HCT116 (cell line): ENCODE measurements at regions not wholly inside any gene's neighbourhood (a gene's known extent, or its start where the extent isn't known, plus 50 kb on each side); places are given as distances from the start of the nearest gene placed in this dataset.

Source experiments
- ATAC-seq: fragments of 200-7000 bp; cut with Tn5 transposase; 2 replicates; pipeline ENCODE4 v1.9.1; 2020; ENCODE audit warnings: mild to moderate bottlenecking, moderate library complexity
- BruUV-seq: library from RNA; stranded (reverse); fragments of 400-500 nt; replicated peaks from 2 replicates; lab custom pipeline; 2021; lab: Mats Ljungman, UMichigan
- CTCF ChIA-PET: fragments of 300-600 bp; sonication (Branson Sonifier 250); formaldehyde crosslinking; loops from one replicate; lab custom pipeline; 2021; ENCODE audit warnings: antibody characterized with exemption; lab: Charles Lee
- POLR2A ChIA-PET: fragments of 300-600, 350-600 bp; sonication (Branson Sonifier 250); formaldehyde crosslinking; loops from one replicate; lab custom pipeline; 2021; ENCODE audit warnings: antibody characterized with exemption; lab: Charles Lee
- RAD21 ChIA-PET, 2 experiments: fragments of 300-600 bp; sonication (Branson Sonifier 250); formaldehyde crosslinking; loops; one replicate each; lab custom pipeline; 2023; ENCODE audit warnings: low total read pairs in 2 of 2; ENCODE audit not compliant: uncharacterized antibody in 2 of 2, unreplicated experiment in 2 of 2, low non-redundant PET in 1 of 2; lab: Charles Lee
- DNase-seq: peaks from one replicate; pipeline ENCODE4 v3.0.0-alpha.2; 2010; ENCODE audit warnings: low read depth, low spot score
- H2AFZ ChIP-seq: fragments of 200-600 bp; shearing (Covaris generic), sonication (generic); 2 replicates; pipeline ENCODE4 v1.6.1; 2017; ENCODE audit warnings: low read depth, mixed run types, mixed read lengths, antibody characterized with exemption, low read length; ENCODE audit not compliant: poor library complexity, severe bottlenecking
- H3K27ac ChIP-seq: 2 replicates; pipeline ENCODE4 v1.5.1; 2012; ENCODE audit warnings: low read depth, low read length
- H3K27me3 ChIP-seq: fragments of 200-600 bp; sonication (generic); 2 replicates; pipeline ENCODE4 v1.6.1; 2016; ENCODE audit warnings: mixed run types, low read length, mixed read lengths; ENCODE audit not compliant: insufficient read depth
- H3K36me3 ChIP-seq, 2 experiments: fragments of 200-500 bp in 1 of 2; fragments of 200-600 bp in 1 of 2; sonication (Bioruptor generic) in 1 of 2; sonication (generic) in 1 of 2; 2 replicates each; pipeline versions ENCODE4 v1.5.1 to v1.6.1; 2014 to 2016; ENCODE audit warnings: low read length in 2 of 2, inconsistent platforms in 1 of 2, mixed read lengths in 1 of 2, mixed run types in 1 of 2; ENCODE audit not compliant: insufficient read depth in 2 of 2, control insufficient read depth in 1 of 2
- H3K4me1 ChIP-seq, 2 experiments: fragments of 200-600 bp in 1 of 2; sonication (generic) in 1 of 2; 2 replicates each; pipeline versions ENCODE4 v1.5.1 to v1.6.1; 2012 to 2017; ENCODE audit warnings: low read length in 2 of 2, inconsistent platforms in 1 of 2, mild to moderate bottlenecking in 1 of 2, mixed read lengths in 1 of 2, mixed run types in 1 of 2, moderate library complexity in 1 of 2; ENCODE audit not compliant: insufficient read depth in 2 of 2, control insufficient read depth in 1 of 2
- H3K4me2 ChIP-seq: fragments of 200-600 bp; sonication (generic); 2 replicates; pipeline ENCODE4 v1.6.1; 2017; ENCODE audit warnings: mixed run types, low read length, mixed read lengths
- H3K4me3 ChIP-seq, 2 experiments: fragments of 200-600 bp in 1 of 2; sonication (generic) in 1 of 2; replicated peaks in 1 of 2; 2 replicates each; pipeline ENCODE4 v1.5.1; 2011 to 2016; ENCODE audit warnings: low read length in 2 of 2, control low read depth in 1 of 2, low read depth in 1 of 2, mild to moderate bottlenecking in 1 of 2, mixed read lengths in 1 of 2, mixed run types in 1 of 2
- H3K79me2 ChIP-seq: fragments of 200-600 bp; sonication (generic); 2 replicates; pipeline ENCODE4 v1.6.1; 2017; ENCODE audit warnings: mild to moderate bottlenecking, mixed run types, low read length, moderate library complexity, mixed read lengths; ENCODE audit not compliant: insufficient read depth
- H3K9ac ChIP-seq: fragments of 200-600 bp; sonication (generic); 2 replicates; pipeline ENCODE4 v1.6.1; 2016; ENCODE audit warnings: low read length, mixed read lengths
- H3K9me2 ChIP-seq: fragments of 200-600 bp; sonication (generic), shearing (Covaris generic); 2 replicates; pipeline ENCODE4 v1.6.1; 2017; ENCODE audit warnings: mixed run types, mild to moderate bottlenecking, moderate library complexity; ENCODE audit not compliant: insufficient read depth
- H3K9me3 ChIP-seq, 2 experiments: fragments of 200-500 bp in 1 of 2; fragments of 200-600 bp in 1 of 2; sonication (Bioruptor generic) in 1 of 2; sonication (generic) in 1 of 2; 2 replicates each; pipeline ENCODE4 v1.6.1; 2014 to 2017; ENCODE audit warnings: low read length in 2 of 2, mixed read lengths in 2 of 2, inconsistent platforms in 1 of 2, low read depth in 1 of 2, mild to moderate bottlenecking in 1 of 2, mixed run types in 1 of 2, moderate library complexity in 1 of 2; ENCODE audit not compliant: control insufficient read depth in 1 of 2, insufficient read depth in 1 of 2
- H4K20me1 ChIP-seq: fragments of 200-600 bp; sonication (generic), shearing (Covaris generic); 2 replicates; pipeline ENCODE4 v1.6.1; 2017; ENCODE audit warnings: mixed run types, mild to moderate bottlenecking, moderate library complexity; ENCODE audit not compliant: insufficient read depth
- CBX3 ChIP-seq: IDR thresholded peaks from 2 replicates; pipeline ENCODE4 v1.6.1; 2012; ENCODE audit warnings: low read depth
- CEBPB ChIP-seq: IDR thresholded peaks from 2 replicates; pipeline ENCODE4 v1.6.1; 2012; ENCODE audit warnings: low read depth
- EGR1 ChIP-seq: IDR thresholded peaks from 2 replicates; pipeline ENCODE4 v1.6.1; 2012; ENCODE audit warnings: low read depth
- ELF1 ChIP-seq: IDR thresholded peaks from 2 replicates; pipeline ENCODE4 v1.6.1; 2012; ENCODE audit warnings: low read depth, borderline replicate concordance
- EZH2 ChIP-seq: fragments of 200-600 bp; sonication (generic); IDR thresholded peaks from 2 replicates; pipeline ENCODE4 v1.6.1; 2017; ENCODE audit warnings: antibody characterized with exemption, mixed run types
- FOSL1 ChIP-seq: IDR thresholded peaks from 2 replicates; pipeline ENCODE4 v1.6.1; 2012; ENCODE audit warnings: low read depth
- JUND ChIP-seq: IDR thresholded peaks from 2 replicates; pipeline ENCODE4 v1.6.1; 2012
- POLR2A ChIP-seq: IDR thresholded peaks from 2 replicates; pipeline ENCODE4 v1.7.0; 2011; ENCODE audit warnings: borderline replicate concordance; ENCODE audit not compliant: insufficient read depth, insufficient read length; ENCODE audit errors: extremely low read depth
- POLR2AphosphoS5 ChIP-seq: IDR thresholded peaks from 2 replicates; pipeline ENCODE4 v1.6.1; 2011; ENCODE audit warnings: mild to moderate bottlenecking, low read depth, low read length, moderate library complexity
- SP1 ChIP-seq: IDR thresholded peaks from 2 replicates; pipeline ENCODE4 v1.6.1; 2012; ENCODE audit warnings: low read depth
- SRF ChIP-seq: IDR thresholded peaks from 2 replicates; pipeline ENCODE4 v1.6.1; 2012; ENCODE audit warnings: low read depth
- TCF7L2 ChIP-seq: IDR thresholded peaks from 2 replicates; pipeline ENCODE4 v1.7.0; 2011; ENCODE audit warnings: borderline replicate concordance, inconsistent platforms; ENCODE audit not compliant: insufficient read depth, insufficient read length; ENCODE audit errors: extremely low read depth
- YY1 ChIP-seq: IDR thresholded peaks from 2 replicates; pipeline ENCODE4 v1.6.1; 2011; ENCODE audit warnings: low read length, low read depth, moderate library complexity, mild to moderate bottlenecking; ENCODE audit not compliant: insufficient replicate concordance; ENCODE audit errors: extremely low read depth
- ZFX ChIP-seq: fragments of 450-650 bp; IDR thresholded peaks from 2 replicates; pipeline ENCODE4 v1.6.1; 2017
- ZNF274 ChIP-seq: fragments of 200-500 bp; sonication (Bioruptor generic); IDR thresholded peaks from 2 replicates; pipeline ENCODE4 v1.6.1; 2014; ENCODE audit warnings: mild to moderate bottlenecking, low read depth, low read length, inconsistent platforms
- intact Hi-C: fragments of 100-400 bp; cut with micrococcal nuclease; formaldehyde crosslinking; loops from 2 replicates; pipeline ENCODE4 v1.10.0; 2022
- TF ChIP-seq, protein P1 (sequence below): IDR thresholded peaks from 2 replicates; pipeline ENCODE4 v1.6.1; 2011; ENCODE audit warnings: mild to moderate bottlenecking, low read length, moderate library complexity; ENCODE audit not compliant: insufficient replicate concordance; ENCODE audit errors: extremely low read depth
- TF ChIP-seq, protein P2 (sequence below), 3 experiments: fragments of 200-600 bp in 1 of 3; sonication (generic) in 1 of 3; IDR thresholded peaks in 2 of 3; conservative IDR thresholded peaks in 1 of 3; 2 replicates each; pipeline ENCODE4 v1.5.1; 2012 to 2017; ENCODE audit warnings: low read depth in 2 of 3, low read length in 2 of 3, antibody characterized with exemption in 1 of 3, borderline replicate concordance in 1 of 3, control low read depth in 1 of 3, mild to moderate bottlenecking in 1 of 3, mixed read lengths in 1 of 3, mixed run types in 1 of 3, moderate library complexity in 1 of 3; ENCODE audit not compliant: insufficient read depth in 1 of 3
- TF ChIP-seq, protein P3 (sequence below): IDR thresholded peaks from 2 replicates; pipeline ENCODE4 v1.6.1; 2012
- TF ChIP-seq, protein P4 (sequence below): IDR thresholded peaks from 2 replicates; pipeline ENCODE4 v1.6.1; 2012; ENCODE audit warnings: low read depth
- TF ChIP-seq, protein P5 (sequence below): IDR thresholded peaks from 2 replicates; pipeline ENCODE4 v1.6.1; 2012

DNA sequence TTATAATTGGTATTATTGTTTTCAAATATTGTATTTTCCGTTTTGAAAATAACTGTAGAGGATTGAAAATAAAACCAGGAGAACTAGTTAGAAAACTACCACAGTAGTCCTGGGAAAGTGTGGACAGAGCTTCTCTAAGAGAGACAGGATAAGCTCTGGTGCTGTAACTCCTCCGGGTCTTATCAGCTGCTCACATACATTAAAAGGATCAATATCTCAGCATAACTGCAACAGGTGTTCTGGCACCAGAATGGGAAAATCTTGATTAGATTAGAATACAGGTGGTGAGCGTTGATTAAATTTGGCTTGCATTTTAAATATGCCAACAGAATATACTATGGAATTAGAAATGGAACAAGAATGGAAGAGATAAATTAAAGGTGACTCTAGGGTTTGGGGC, 1138.9 kb upstream of the ADGRB3 start:
- no peak overlapping the region for H3K27ac ChIP-seq
- no peaks in the 10 kb centered on the region for H3K79me2 ChIP-seq
- no peaks in the 10 kb centered on the region for H4K20me1 ChIP-seq
- no peaks in the 10 kb centered on the region for H3K36me3 ChIP-seq
- ATAC-seq (no peak), DNase-seq (no peak)
- TF ChIP-seq, protein P1, sequence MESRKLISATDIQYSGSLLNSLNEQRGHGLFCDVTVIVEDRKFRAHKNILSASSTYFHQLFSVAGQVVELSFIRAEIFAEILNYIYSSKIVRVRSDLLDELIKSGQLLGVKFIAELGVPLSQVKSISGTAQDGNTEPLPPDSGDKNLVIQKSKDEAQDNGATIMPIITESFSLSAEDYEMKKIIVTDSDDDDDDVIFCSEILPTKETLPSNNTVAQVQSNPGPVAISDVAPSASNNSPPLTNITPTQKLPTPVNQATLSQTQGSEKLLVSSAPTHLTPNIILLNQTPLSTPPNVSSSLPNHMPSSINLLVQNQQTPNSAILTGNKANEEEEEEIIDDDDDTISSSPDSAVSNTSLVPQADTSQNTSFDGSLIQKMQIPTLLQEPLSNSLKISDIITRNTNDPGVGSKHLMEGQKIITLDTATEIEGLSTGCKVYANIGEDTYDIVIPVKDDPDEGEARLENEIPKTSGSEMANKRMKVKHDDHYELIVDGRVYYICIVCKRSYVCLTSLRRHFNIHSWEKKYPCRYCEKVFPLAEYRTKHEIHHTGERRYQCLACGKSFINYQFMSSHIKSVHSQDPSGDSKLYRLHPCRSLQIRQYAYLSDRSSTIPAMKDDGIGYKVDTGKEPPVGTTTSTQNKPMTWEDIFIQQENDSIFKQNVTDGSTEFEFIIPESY: no peak
- TF ChIP-seq JUND (no peak), ZNF274 (no peak), FOSL1 (no peak), CBX3 (no peak), SRF (no peak), YY1 (no peak), POLR2A (no peak), CEBPB (no peak), POLR2AphosphoS5 (no peak), EZH2 (no peak), SP1 (no peak), EGR1 (no peak), ZFX (no peak), TCF7L2 (no peak), ELF1 (no peak)
- TF ChIP-seq, protein P2, sequence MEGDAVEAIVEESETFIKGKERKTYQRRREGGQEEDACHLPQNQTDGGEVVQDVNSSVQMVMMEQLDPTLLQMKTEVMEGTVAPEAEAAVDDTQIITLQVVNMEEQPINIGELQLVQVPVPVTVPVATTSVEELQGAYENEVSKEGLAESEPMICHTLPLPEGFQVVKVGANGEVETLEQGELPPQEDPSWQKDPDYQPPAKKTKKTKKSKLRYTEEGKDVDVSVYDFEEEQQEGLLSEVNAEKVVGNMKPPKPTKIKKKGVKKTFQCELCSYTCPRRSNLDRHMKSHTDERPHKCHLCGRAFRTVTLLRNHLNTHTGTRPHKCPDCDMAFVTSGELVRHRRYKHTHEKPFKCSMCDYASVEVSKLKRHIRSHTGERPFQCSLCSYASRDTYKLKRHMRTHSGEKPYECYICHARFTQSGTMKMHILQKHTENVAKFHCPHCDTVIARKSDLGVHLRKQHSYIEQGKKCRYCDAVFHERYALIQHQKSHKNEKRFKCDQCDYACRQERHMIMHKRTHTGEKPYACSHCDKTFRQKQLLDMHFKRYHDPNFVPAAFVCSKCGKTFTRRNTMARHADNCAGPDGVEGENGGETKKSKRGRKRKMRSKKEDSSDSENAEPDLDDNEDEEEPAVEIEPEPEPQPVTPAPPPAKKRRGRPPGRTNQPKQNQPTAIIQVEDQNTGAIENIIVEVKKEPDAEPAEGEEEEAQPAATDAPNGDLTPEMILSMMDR (IDR thresholded peaks at IDR 0.05 in 2 of 3, conservative IDR thresholded peaks at IDR 0.05 in 1 of 3; ENCODE audit: borderline replicate concordance in 1 of 3, insufficient read depth in 1 of 3, low read depth in 2 of 3, low read length in 2 of 3): no peak
- TF ChIP-seq, protein P3, sequence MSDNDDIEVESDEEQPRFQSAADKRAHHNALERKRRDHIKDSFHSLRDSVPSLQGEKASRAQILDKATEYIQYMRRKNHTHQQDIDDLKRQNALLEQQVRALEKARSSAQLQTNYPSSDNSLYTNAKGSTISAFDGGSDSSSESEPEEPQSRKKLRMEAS: no peak
- TF ChIP-seq, protein P4, sequence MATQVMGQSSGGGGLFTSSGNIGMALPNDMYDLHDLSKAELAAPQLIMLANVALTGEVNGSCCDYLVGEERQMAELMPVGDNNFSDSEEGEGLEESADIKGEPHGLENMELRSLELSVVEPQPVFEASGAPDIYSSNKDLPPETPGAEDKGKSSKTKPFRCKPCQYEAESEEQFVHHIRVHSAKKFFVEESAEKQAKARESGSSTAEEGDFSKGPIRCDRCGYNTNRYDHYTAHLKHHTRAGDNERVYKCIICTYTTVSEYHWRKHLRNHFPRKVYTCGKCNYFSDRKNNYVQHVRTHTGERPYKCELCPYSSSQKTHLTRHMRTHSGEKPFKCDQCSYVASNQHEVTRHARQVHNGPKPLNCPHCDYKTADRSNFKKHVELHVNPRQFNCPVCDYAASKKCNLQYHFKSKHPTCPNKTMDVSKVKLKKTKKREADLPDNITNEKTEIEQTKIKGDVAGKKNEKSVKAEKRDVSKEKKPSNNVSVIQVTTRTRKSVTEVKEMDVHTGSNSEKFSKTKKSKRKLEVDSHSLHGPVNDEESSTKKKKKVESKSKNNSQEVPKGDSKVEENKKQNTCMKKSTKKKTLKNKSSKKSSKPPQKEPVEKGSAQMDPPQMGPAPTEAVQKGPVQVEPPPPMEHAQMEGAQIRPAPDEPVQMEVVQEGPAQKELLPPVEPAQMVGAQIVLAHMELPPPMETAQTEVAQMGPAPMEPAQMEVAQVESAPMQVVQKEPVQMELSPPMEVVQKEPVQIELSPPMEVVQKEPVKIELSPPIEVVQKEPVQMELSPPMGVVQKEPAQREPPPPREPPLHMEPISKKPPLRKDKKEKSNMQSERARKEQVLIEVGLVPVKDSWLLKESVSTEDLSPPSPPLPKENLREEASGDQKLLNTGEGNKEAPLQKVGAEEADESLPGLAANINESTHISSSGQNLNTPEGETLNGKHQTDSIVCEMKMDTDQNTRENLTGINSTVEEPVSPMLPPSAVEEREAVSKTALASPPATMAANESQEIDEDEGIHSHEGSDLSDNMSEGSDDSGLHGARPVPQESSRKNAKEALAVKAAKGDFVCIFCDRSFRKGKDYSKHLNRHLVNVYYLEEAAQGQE: no peak
- TF ChIP-seq, protein P5, sequence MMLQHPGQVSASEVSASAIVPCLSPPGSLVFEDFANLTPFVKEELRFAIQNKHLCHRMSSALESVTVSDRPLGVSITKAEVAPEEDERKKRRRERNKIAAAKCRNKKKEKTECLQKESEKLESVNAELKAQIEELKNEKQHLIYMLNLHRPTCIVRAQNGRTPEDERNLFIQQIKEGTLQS: no peak
- intact Hi-C loops: no loop called here
- H3K9ac ChIP-seq: no peak overlapping the region
- no TSS peak for BruUV-seq
- no peaks in the 10 kb centered on the region for H3K9me2 ChIP-seq
- H3K9me3 ChIP-seq: peaks cover 3 to 9% of the 10 kb centered on the region in 2 experiments; a peak in 2 of 4 replicates
- ChIA-PET POLR2A (no interaction called here), RAD21 (no interaction called here), CTCF (no interaction called here)
- H3K27me3 ChIP-seq: no peaks in the 10 kb centered on the region
- no peaks in the 10 kb centered on the region for H3K4me1 ChIP-seq
- no peak overlapping the region for H3K4me2 ChIP-seq
- no peak overlapping the region for H3K4me3 ChIP-seq
- H2AFZ ChIP-seq: no peak overlapping the region
